SK-N-SH (cell line): ENCODE measurements at regions not wholly inside any gene's neighbourhood (a gene's known extent, or its start where the extent isn't known, plus 50 kb on each side); places are given as distances from the start of the nearest gene placed in this dataset.

Experiments
- CTCF ChIA-PET: fragments of 300-600, 350-600 bp; formaldehyde crosslinking; extraction: SDS; loops from one replicate; lab custom pipeline; 2021; lab: Yijun Ruan, JAX
- POLR2A ChIA-PET: fragments of 350-600 bp; sonication (Branson Sonifier 250); formaldehyde crosslinking; extraction: SDS; loops from one replicate; lab custom pipeline; 2020; ENCODE audit warnings: antibody characterized with exemption, inconsistent platforms; lab: Yijun Ruan, JAX
- DNase-seq: peaks from one replicate; pipeline ENCODE4 v3.0.0; 2012
- H2AFZ ChIP-seq: fragments of 200-600 bp; sonication (generic); 2 replicates; pipeline ENCODE4 v1.8.1; 2016; ENCODE audit warnings: antibody characterized with exemption, mild to moderate bottlenecking, low read depth
- H3F3A ChIP-seq: fragments of 200-600 bp; sonication (generic); replicated peaks from 2 replicates; pipeline ENCODE3; 2016; ENCODE audit warnings: antibody characterized with exemption, mild to moderate bottlenecking; ENCODE audit not compliant: insufficient read depth
- H3K27ac ChIP-seq, 2 experiments: fragments of 200-500 bp in 1 of 2; fragments of 200-600 bp in 1 of 2; sonication (Bioruptor generic) in 1 of 2; sonication (generic), shearing (Covaris generic) in 1 of 2; 2 replicates each; pipeline versions ENCODE4 v1.5.1 to v1.6.1; 2014 to 2016; ENCODE audit warnings: low read depth in 2 of 2, inconsistent platforms in 1 of 2, low read length in 1 of 2, mild to moderate bottlenecking in 1 of 2, mixed read lengths in 1 of 2
- H3K27me3 ChIP-seq: fragments of 200-600 bp; sonication (generic), shearing (Covaris generic); 2 replicates; pipeline ENCODE4 v1.6.1; 2016; ENCODE audit warnings: mixed run types; ENCODE audit not compliant: insufficient read depth
- H3K36me3 ChIP-seq, 2 experiments: fragments of 200-500 bp in 1 of 2; fragments of 200-600 bp in 1 of 2; sonication (Bioruptor generic) in 1 of 2; sonication (generic) in 1 of 2; replicated peaks in 1 of 2; 2 replicates each; pipeline versions ENCODE3 to v1.5.1; 2014 to 2016; ENCODE audit warnings: low read length in 1 of 2, mild to moderate bottlenecking in 1 of 2; ENCODE audit not compliant: insufficient read depth in 2 of 2, control insufficient read depth in 1 of 2
- H3K4me1 ChIP-seq, 2 experiments: fragments of 200-500 bp in 1 of 2; fragments of 200-600 bp in 1 of 2; sonication (Bioruptor generic) in 1 of 2; sonication (generic), shearing (Covaris generic) in 1 of 2; 2 replicates each; pipeline versions ENCODE4 v1.5.1 to v1.6.1; 2014 to 2016; ENCODE audit warnings: low read depth in 1 of 2, low read length in 1 of 2, mixed run types in 1 of 2; ENCODE audit not compliant: insufficient read depth in 2 of 2, control insufficient read depth in 1 of 2
- H3K4me2 ChIP-seq: fragments of 200-600 bp; sonication (generic), shearing (Covaris generic); 2 replicates; pipeline ENCODE4 v1.6.1; 2017; ENCODE audit warnings: mixed run types
- H3K4me3 ChIP-seq, 2 experiments: fragments of 200-500 bp in 1 of 2; fragments of 200-600 bp in 1 of 2; sonication (Bioruptor generic) in 1 of 2; sonication (generic), shearing (Covaris generic) in 1 of 2; 2 replicates each; pipeline versions ENCODE4 v1.5.1 to v1.8.1; 2014 to 2016; ENCODE audit warnings: low read depth in 2 of 2, inconsistent platforms in 1 of 2, low read length in 1 of 2, mild to moderate bottlenecking in 1 of 2, mixed read lengths in 1 of 2, moderate library complexity in 1 of 2
- H3K79me2 ChIP-seq: fragments of 200-600 bp; sonication (generic); 2 replicates; pipeline ENCODE4 v1.8.1; 2017; ENCODE audit warnings: mild to moderate bottlenecking; ENCODE audit not compliant: insufficient read depth
- H3K9ac ChIP-seq: fragments of 200-600 bp; sonication (generic); 2 replicates; pipeline ENCODE4 v1.6.1; 2017; ENCODE audit warnings: mixed run types
- H3K9me2 ChIP-seq: fragments of 200-600 bp; sonication (generic); 2 replicates; pipeline ENCODE4 v1.6.1; 2017; ENCODE audit warnings: mixed run types
- H3K9me3 ChIP-seq: fragments of 200-600 bp; sonication (generic); 2 replicates; pipeline ENCODE4 v1.6.1; 2017; ENCODE audit warnings: mixed run types, mild to moderate bottlenecking, moderate library complexity
- H4K20me1 ChIP-seq: fragments of 200-600 bp; sonication (generic); 2 replicates; pipeline ENCODE4 v1.6.1; 2017; ENCODE audit warnings: mild to moderate bottlenecking, mixed run types; ENCODE audit not compliant: insufficient read depth
- CTCF ChIP-seq: fragments of 200-600 bp; sonication (generic); IDR thresholded peaks from 2 replicates; pipeline ENCODE4 v1.6.1; 2017; ENCODE audit warnings: antibody characterized with exemption, mild to moderate bottlenecking, moderate library complexity
- ELF1 ChIP-seq: IDR thresholded peaks from 2 replicates; pipeline ENCODE4 v1.4.0; 2012
- FOSL2 ChIP-seq: IDR thresholded peaks from 2 replicates; pipeline ENCODE4 v1.4.0; 2012; ENCODE audit warnings: low read depth, mild to moderate bottlenecking, moderate library complexity, borderline replicate concordance
- FOXM1 ChIP-seq: IDR thresholded peaks from 2 replicates; pipeline ENCODE4 v1.4.0; 2012; ENCODE audit warnings: low read depth, mild to moderate bottlenecking
- GABPA ChIP-seq: IDR thresholded peaks from 2 replicates; pipeline ENCODE4 v1.4.0; 2012; ENCODE audit warnings: low read depth, mild to moderate bottlenecking
- GATA2 ChIP-seq: sonication (generic); formaldehyde crosslinking; IDR thresholded peaks from 2 replicates; pipeline ENCODE4 v1.5.0; 2020; ENCODE audit warnings: mild to moderate bottlenecking, missing genetic modification reagents
- IRF3 ChIP-seq: fragments of 150-350 bp; IDR thresholded peaks from 2 replicates; pipeline ENCODE4 v1.6.1; 2016; ENCODE audit warnings: mild to moderate bottlenecking, low read depth, low read length
- MXI1 ChIP-seq: IDR thresholded peaks from 2 replicates; pipeline ENCODE4 v1.6.1; 2012; ENCODE audit warnings: mild to moderate bottlenecking, low read depth, low read length, improper control_type of control experiment
- NRF1 ChIP-seq: IDR thresholded peaks from 2 replicates; pipeline ENCODE4 v1.6.1; 2012; ENCODE audit warnings: low read depth, mild to moderate bottlenecking, low read length
- PBX3 ChIP-seq: IDR thresholded peaks from 2 replicates; pipeline ENCODE4; 2012
- RXRA ChIP-seq: IDR thresholded peaks from 2 replicates; pipeline ENCODE4 v1.4.0; 2012; ENCODE audit warnings: low read depth, mild to moderate bottlenecking, borderline replicate concordance
- TAF1 ChIP-seq: IDR thresholded peaks from 2 replicates; pipeline ENCODE4 v1.6.1; 2012; ENCODE audit warnings: low read depth, mild to moderate bottlenecking, low read length, moderate library complexity, borderline replicate concordance
- TEAD4 ChIP-seq: IDR thresholded peaks from 2 replicates; pipeline ENCODE4 v1.4.0; 2012; ENCODE audit warnings: mild to moderate bottlenecking, borderline replicate concordance; ENCODE audit not compliant: insufficient read depth
- USF1 ChIP-seq: IDR thresholded peaks from 2 replicates; pipeline ENCODE4 v1.4.0; 2012; ENCODE audit warnings: low read depth, borderline replicate concordance
- YY1 ChIP-seq: IDR thresholded peaks from 2 replicates; pipeline ENCODE4 v1.4.0; 2012; ENCODE audit warnings: low read depth, mild to moderate bottlenecking
- WGBS: methylation state at CpG from one replicate; pipeline ENCODE4 v1.1.6; 2017; ENCODE audit warnings: low lambda C conversion rate; 5-methylcytosine and 5-hydroxymethylcytosine counted together

GRCh38 chr6:122165014-122165413 lies 234.4 kb upstream of the HSF2 start:
- ChIA-PET POLR2A (no interaction called here), CTCF (no interaction called here)
- TF ChIP-seq RXRA: no peak
- no peak for TF ChIP-seq GATA2 (CRISPR knock-in tag)
- no peak for TF ChIP-seq ELF1
- no peak for TF ChIP-seq PBX3
- no peak for TF ChIP-seq NRF1
- TF ChIP-seq TEAD4: no peak
- no peak for TF ChIP-seq YY1
- TF ChIP-seq USF1: no peak
- no peak for TF ChIP-seq FOSL2
- no peak for TF ChIP-seq MXI1
- no peak for TF ChIP-seq GABPA
- no peaks in the 10 kb centered on the region for H3K9me2 ChIP-seq
- H3K4me1 ChIP-seq: no peaks in the 10 kb centered on the region
- WGBS: 67% methylated on average over 7 of the region's 20 CpGs
- H3K4me3 ChIP-seq: no peak overlapping the region
- H4K20me1 ChIP-seq: no peaks in the 10 kb centered on the region
- H3K27ac ChIP-seq: no peak overlapping the region
- H3K4me2 ChIP-seq: no peak overlapping the region
- no peaks in the 10 kb centered on the region for H3K27me3 ChIP-seq
- no peaks in the 10 kb centered on the region for H3K79me2 ChIP-seq
- no peaks in the 10 kb centered on the region for H3K9me3 ChIP-seq
- no peaks in the 10 kb centered on the region for H3F3A ChIP-seq
- H3K9ac ChIP-seq: no peak overlapping the region
- no peak for DNase-seq
- H2AFZ ChIP-seq: no peak overlapping the region
- no peaks in the 10 kb centered on the region for H3K36me3 ChIP-seq

GRCh38 chr6:122170274-122170673 lies 229.2 kb upstream of the HSF2 start:
- no peaks in the 10 kb centered on the region for H3K27me3 ChIP-seq
- no peak overlapping the region for H3K4me2 ChIP-seq
- no peaks in the 10 kb centered on the region for H3K9me3 ChIP-seq
- no peak overlapping the region for H2AFZ ChIP-seq
- no peaks in the 10 kb centered on the region for H3K36me3 ChIP-seq
- no peaks in the 10 kb centered on the region for H3F3A ChIP-seq
- H3K9ac ChIP-seq: no peak overlapping the region
- WGBS: 61% methylated on average over 2 of the region's 2 CpGs
- no peak overlapping the region for H3K27ac ChIP-seq
- H3K79me2 ChIP-seq: no peaks in the 10 kb centered on the region
- no peaks in the 10 kb centered on the region for H3K9me2 ChIP-seq
- no peaks in the 10 kb centered on the region for H3K4me1 ChIP-seq
- no peak overlapping the region for H3K4me3 ChIP-seq
- ChIA-PET POLR2A (no interaction called here), CTCF (interaction anchor here (0.7 kb wide), 1 partner anchor 423 kb away, joined by 4 read pairs; no protein-coding TSS in a partner anchor)
- TF ChIP-seq FOXM1: no peak
- TF ChIP-seq TAF1: no peak
- no peak for TF ChIP-seq CTCF
- no peak for TF ChIP-seq IRF3
- TF ChIP-seq, all 33 proteins: peak for 0
- no peaks in the 10 kb centered on the region for H4K20me1 ChIP-seq
- no peak for DNase-seq
